NOMO-1 treated with dmso at 0.1 percent for 144 hours (cell line): ENCODE measurements at regions not wholly inside any gene's neighbourhood (a gene's known extent, or its start where the extent isn't known, plus 50 kb on each side); places are given as distances from the start of the nearest gene placed in this dataset.
A peak's percentile ranks its signal among the peaks of the same experiment; 100 is the strongest.
"Not testable (repeated sequence)": the region's sequence is repeated elsewhere in the genome, so short reads cannot be mapped to it uniquely, and the experiment has no call there.

Experiments
- DNase-seq: peaks from one replicate; lab custom pipeline; 2025; ENCODE audit not compliant: unreplicated experiment; lab: John Stamatoyannopoulos, UW

- no peak for DNase-seq
Measured at GRCh38 chr21:22691658-22692057, 1693.4 kb downstream of the NCAM2 start.

- DNase-seq = no peak
Measured at GRCh38 chr21:22703521-22703920, 1705.3 kb downstream of the NCAM2 start.

- DNase-seq = no peak
Measured at GRCh38 chr21:22710721-22711120, 1712.5 kb downstream of the NCAM2 start.

GRCh38 chr21:22711636-22712035, 1713.4 kb downstream of the NCAM2 start:
- no peak for DNase-seq

DNA sequence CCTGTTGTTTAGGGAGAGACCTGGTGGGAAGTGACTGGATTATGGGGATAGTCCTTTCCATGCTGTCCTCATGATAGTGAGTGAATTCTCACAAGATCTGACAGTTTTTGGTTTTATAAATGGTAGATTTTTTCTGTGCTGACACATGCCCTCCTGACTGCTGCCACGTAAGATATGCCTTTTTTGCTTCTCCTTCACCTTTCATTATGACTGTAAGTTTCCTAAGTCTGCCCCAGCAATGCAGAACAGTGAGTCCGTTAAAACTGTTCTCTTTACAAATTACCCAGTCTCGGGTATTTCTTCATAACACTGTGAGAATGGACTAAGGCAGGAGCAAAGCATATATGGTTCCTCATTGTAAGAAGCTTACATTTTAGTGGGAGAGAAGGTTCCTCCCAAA, 1727.2 kb downstream of the NCAM2 start:
- no peak for DNase-seq

DNA sequence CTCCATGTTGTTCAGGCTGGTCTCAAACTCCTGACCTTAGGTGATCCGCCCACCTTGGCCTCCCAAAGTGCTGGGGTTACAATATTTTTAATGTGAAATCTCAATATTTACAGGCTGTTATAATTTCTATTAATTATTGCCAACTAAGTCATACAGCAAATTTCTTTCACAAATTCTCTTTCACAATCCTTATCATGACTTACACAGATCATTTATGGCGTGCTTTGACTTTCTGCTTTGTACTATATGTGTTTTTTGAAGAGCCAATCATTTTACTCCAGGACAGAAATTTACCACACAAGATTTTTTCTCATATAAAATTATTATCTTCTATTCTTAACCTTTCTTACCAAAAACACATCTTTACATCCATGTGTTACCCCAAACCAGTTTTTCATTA, 1729.9 kb downstream of the NCAM2 start:
- no peak for DNase-seq

DNA sequence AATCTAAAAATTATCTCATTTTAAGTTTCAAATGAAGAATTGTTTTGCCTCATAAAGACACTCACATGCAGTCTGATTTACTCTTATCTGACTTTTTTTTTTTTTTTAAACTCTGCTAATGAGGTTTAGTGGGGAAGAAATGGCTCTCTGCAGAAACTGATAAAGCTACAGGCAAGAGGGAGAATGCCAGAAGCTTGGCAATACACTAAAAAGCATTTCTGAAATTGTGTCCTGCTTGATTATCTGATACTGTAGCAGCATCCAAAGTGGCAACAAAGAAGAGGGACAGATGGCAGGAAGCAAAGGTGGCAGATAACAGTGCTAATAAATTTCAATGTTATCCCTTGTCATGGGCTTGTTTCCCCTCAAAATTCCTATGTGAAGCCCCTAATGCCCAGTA, 1744.9 kb downstream of the NCAM2 start:
- DNase-seq = no peak

- DNase-seq = no peak
Measured at GRCh38 chr21:22754746-22755145, 1756.5 kb downstream of the NCAM2 start.

GRCh38 chr21:22758478-22758877, 1760.3 kb downstream of the NCAM2 start:
- DNase-seq = no peak

- no peak for DNase-seq
Measured at GRCh38 chr21:22762463-22762862, 1764.3 kb downstream of the NCAM2 start.

DNA sequence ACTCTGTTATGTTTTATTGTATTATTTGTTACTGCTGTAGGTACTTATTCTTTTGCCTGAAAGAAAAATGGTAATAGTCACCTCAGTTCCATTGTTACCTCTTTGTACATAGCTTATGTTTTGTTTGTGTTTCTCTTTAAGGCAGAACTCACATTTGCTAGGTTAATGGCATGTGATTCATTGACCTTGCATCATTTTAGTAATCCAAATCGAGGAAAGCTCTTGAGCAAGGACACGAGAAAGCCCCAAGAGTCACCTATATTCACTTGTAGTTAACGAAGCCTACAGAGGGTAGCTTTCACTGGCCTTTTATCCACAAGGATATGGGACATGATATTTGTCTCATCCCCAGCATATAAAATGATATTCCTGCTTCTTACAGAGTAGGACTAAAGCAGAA, 1765.2 kb downstream of the NCAM2 start:
- no peak for DNase-seq

- no peak for DNase-seq
Measured at GRCh38 chr21:22764222-22764621, 1766.0 kb downstream of the NCAM2 start.

DNA sequence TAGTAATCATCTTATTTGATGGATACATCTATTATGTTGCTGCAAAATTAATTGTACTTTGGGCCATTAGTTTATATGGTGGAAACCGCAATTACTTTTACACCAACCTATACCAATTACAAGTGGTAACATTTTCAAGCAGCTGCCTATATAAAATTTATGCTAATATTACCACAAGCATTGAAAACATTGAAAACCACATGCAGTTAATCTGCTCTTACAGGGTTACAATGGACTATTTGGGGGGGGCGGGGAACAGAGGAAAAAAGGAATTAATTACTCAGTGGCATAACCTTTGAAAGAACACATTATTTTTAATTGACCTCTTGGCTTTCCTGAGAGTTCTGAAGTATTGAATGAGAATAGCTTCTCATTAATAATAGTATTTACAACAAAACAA, 1793.2 kb downstream of the NCAM2 start:
- DNase-seq = no peak

- DNase-seq = peak; percentile 3
Measured at GRCh38 chr21:22791986-22792560, 1793.9 kb downstream of the NCAM2 start.

- no peak for DNase-seq
Measured at GRCh38 chr21:22795091-22795490, 1796.9 kb downstream of the NCAM2 start.

DNA sequence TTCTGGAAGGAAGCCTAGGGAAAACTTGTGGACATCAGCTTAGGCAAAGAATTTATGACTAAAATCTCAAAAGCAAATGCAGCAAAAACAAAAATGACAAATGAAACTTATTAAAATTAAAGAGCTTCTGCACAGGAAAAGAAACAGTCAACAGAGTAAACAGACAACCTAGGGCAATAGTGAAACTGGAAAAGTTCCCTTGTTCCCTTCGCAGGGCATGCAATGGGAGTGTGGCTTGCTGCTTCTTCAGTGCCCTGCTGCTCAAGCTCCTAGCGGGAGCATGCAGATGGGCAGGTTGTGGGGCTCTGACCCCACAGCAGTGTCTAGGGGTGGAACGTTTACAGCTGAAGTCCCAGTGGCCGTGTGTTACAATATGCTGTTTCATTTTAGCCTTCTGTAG, 1797.4 kb downstream of the NCAM2 start:
- no peak for DNase-seq

- no peak for DNase-seq
Measured at GRCh38 chr21:22796147-22796546, 1797.9 kb downstream of the NCAM2 start.

DNA sequence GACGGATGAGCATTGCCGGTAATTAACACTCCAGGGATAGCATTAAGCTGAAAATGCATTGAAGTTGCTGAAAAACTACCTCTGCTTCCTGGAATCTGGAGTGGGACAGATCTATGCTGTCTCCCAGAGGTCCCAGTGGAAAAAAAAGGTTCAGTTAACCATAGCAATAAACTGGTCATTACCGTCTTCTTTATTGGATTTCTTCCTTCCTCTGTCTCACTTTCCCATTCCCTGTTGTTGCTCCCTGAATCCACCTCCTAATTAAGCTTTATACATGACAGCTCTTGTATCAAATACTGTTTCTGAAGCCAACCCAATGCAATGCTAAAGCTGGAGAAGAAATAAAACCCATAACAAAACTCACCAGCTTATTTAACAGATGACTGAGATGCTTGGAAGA, 1805.9 kb downstream of the NCAM2 start:
- no peak for DNase-seq

GRCh38 chr21:22806278-22806677, 1808.1 kb downstream of the NCAM2 start:
- no peak for DNase-seq

- no peak for DNase-seq
Measured at GRCh38 chr21:22813201-22813600, 1815.0 kb downstream of the NCAM2 start.

DNA sequence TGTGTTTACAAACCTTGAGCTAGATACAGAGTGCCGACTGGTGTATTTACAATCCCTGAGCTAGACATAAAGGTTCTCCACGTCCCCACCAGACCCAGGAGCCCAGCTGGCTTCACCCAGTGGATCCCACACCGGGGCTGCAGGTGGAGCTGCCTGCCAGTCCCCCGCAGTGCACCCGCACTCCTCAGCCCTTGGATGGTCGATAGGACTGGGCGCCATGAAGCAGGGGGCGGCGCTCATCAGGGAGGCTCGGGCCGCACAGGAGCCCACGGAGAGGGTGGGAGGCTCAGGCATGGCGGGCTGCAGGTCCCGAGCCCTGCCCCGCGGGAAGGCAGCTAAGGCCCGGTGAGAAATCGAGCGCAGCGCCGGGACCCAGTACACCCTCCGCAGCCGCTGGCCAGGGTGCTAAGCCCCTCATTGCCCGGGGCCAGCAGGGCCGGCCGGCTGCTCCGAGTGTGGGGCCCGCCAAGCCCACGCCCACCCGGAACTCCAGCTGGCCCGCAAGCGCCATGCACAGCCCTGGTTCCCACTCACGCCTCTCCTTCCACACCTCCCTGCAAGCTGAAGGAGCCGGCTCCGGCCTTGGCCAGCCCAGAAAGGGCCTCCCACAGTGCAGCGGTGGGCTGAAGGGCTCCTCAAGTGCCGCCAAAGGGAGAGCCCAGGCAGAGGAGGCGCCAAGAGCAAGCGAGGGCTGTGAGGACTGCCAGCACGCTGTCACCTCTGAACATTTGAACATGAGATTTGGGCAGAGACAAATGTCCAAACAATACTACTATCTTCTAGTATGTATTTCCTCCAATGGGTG, 1820.7 kb downstream of the NCAM2 start:
- not testable (repeated sequence) for DNase-seq

DNA sequence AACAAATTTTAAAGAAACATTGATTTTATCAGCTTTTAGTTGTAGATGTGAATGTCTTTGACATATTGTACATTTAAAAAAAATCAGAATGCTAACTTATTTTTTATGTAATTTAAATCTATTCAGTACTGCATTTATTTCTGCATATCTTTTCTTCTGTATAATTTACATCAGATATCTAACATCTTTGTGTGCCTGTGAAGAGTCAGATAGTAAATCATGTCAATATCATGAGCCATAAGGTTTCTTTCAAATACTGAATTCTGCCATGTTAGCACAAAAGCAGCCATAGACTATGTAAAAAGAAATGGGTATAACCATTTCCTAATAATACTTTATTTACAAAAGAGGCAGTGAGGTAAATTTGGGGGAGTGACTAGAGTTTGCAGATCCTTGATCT, 1829.2 kb downstream of the NCAM2 start:
- no peak for DNase-seq

GRCh38 chr21:22842875-22843274, 1844.7 kb downstream of the NCAM2 start:
- DNase-seq = no peak
